SW 1271 (cell line): ENCODE measurements at regions not wholly inside any gene's neighbourhood (a gene's known extent, or its start where the extent isn't known, plus 50 kb on each side); places are given as distances from the start of the nearest gene placed in this dataset.

Experiments
- DNase-seq, 2 experiments: peaks; one replicate each; lab custom pipeline; 2025; lab: John Stamatoyannopoulos, UW

GRCh38 chr7:34275624-34276023 is 370.3 kb downstream of the BMPER start:
- DNase-seq = no peak

- DNase-seq = no peak
Observed at GRCh38 chr7:34277016-34277802, 371.9 kb downstream of the BMPER start.

GRCh38 chr7:34277803-34278199 is 372.5 kb downstream of the BMPER start:
- DNase-seq = no peak

- no peak for DNase-seq
Observed at GRCh38 chr7:34281260-34281659, 375.9 kb downstream of the BMPER start.

GRCh38 chr7:34282271-34282670 is 375.7 kb upstream of the NPSR1 start:
- DNase-seq = no peak

- no peak for DNase-seq
Observed at GRCh38 chr7:34296663-34297062, 361.4 kb upstream of the NPSR1 start.

GRCh38 chr7:34298492-34299013 is 359.5 kb upstream of the NPSR1 start:
- no peak for DNase-seq

- DNase-seq = no peak
Observed at GRCh38 chr7:34299066-34299465, 359.0 kb upstream of the NPSR1 start.

GRCh38 chr7:34307540-34307939 is 350.5 kb upstream of the NPSR1 start:
- no peak for DNase-seq

- no peak for DNase-seq
Observed at GRCh38 chr7:34308595-34308994, 349.4 kb upstream of the NPSR1 start.

GRCh38 chr7:34309116-34309515 is 348.9 kb upstream of the NPSR1 start:
- DNase-seq = no peak

GRCh38 chr7:34309584-34309983 is 348.4 kb upstream of the NPSR1 start:
- DNase-seq = no peak

- DNase-seq = no peak
Observed at GRCh38 chr7:34311591-34311990, 346.4 kb upstream of the NPSR1 start.

GRCh38 chr7:34312624-34313023 is 345.4 kb upstream of the NPSR1 start:
- DNase-seq = no peak

GRCh38 chr7:34313289-34313688 is 344.7 kb upstream of the NPSR1 start:
- no peak for DNase-seq

GRCh38 chr7:34315032-34315431 is 343.0 kb upstream of the NPSR1 start:
- peak in 1 of 2 experiments; percentile 19 for DNase-seq

- DNase-seq = no peak
Observed at GRCh38 chr7:34317039-34317438, 341.0 kb upstream of the NPSR1 start.

- DNase-seq = no peak
Observed at GRCh38 chr7:34320412-34320811, 337.6 kb upstream of the NPSR1 start.

GRCh38 chr7:34320926-34321661 is 336.9 kb upstream of the NPSR1 start:
- peak in 1 of 2 experiments; percentile 51 for DNase-seq

GRCh38 chr7:34322841-34323240 is 335.2 kb upstream of the NPSR1 start:
- DNase-seq = no peak

- no peak for DNase-seq
Observed at GRCh38 chr7:34327681-34328080, 330.3 kb upstream of the NPSR1 start.

GRCh38 chr7:34330308-34330707 is 327.7 kb upstream of the NPSR1 start:
- DNase-seq = no peak

GRCh38 chr7:34331102-34331501 is 326.9 kb upstream of the NPSR1 start:
- DNase-seq = no peak
